LHCN-M2 (cell line): ENCODE measurements at regions not wholly inside any gene's neighbourhood (a gene's known extent, or its start where the extent isn't known, plus 50 kb on each side); places are given as distances from the start of the nearest gene placed in this dataset.
"Not testable (repeated sequence)": the region's sequence is repeated elsewhere in the genome, so short reads cannot be mapped to it uniquely, and the experiment has no call there.

Source experiments
- DNase-seq: peaks from one replicate; pipeline ENCODE4 v3.0.0-alpha.2; 2012; ENCODE audit warnings: low read depth

GRCh38 chr13:37295573-37295972 is 190.1 kb upstream of the CSNK1A1L start:
- DNase-seq = no peak

DNA sequence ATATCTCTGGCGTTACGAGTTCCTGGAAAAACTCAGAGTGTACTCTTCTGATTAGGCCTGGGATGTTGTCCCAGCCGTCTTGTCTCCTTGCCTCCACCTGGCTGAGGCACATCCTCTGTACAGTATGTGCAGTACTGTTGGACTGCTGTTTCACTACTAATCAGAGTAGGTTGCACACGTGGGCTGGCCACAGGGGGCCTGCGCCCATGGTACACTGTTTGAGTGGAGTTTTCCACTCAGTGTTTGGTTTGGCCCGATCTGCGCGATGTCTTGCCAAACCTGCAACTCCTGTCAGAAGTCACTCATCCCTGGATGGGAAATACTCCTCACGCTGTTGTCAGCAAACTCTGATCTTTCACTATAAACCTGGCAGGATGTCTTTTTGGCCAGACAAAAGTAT is 189.6 kb upstream of the CSNK1A1L start:
- no peak for DNase-seq

- no peak for DNase-seq
These were observed 189.0 kb upstream of the CSNK1A1L start for GRCh38 chr13:37294472-37294871.

DNA sequence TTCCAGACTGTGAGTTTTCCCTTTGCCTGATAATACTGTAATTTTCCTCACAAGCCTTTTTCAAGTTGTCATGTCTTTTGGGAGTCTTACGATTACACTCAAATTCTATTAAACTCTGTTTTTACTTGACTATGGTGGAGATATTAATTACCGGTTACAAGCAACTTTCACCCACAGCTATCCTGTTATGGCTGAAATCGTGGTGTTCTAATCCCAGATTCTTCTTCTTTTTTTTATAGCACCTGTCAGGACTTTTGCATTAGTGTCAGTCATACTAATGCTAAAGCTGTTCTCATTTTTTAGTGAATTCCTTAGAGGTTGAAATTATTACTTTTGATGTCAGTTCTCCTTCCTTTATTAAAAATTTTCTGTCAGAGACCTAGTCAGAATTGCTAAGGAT is 187.8 kb upstream of the CSNK1A1L start:
- DNase-seq = no peak

DNA sequence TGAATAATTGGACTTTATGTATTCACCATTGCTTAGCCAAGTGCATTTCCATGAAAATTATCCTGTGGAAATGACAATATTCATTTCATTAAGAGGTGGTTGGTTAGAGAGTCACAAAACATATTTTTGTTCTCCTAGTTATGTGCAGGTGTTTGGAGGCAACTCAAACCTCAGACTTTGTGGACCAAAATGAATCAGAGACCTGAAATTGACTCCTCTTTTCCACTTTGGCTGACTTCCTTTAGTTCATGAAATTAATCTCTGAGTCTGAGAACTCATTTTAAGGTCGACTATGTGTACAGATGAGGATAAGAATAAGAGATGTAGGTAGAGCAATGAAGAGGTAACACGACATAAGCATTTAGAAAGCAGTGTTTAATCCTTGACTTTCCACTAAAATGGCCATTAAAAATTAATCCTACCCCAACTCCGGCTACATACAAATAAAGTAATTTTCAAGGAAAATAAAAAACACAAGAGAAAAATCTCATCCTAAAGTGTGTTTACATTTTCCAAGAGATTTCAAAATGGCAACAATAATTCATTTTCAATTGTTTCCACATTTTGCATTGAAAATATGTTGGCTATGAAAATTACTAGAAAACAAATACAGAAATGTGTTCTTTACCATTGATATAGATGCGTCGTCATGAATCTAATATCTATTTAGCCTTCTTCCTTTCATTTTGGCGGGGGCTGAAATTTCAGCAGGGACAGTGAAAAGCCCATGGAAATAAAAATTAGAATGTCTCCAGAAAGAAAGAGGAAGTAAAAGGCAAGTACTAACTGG is 185.4 kb upstream of the CSNK1A1L start:
- DNase-seq = no peak

DNA sequence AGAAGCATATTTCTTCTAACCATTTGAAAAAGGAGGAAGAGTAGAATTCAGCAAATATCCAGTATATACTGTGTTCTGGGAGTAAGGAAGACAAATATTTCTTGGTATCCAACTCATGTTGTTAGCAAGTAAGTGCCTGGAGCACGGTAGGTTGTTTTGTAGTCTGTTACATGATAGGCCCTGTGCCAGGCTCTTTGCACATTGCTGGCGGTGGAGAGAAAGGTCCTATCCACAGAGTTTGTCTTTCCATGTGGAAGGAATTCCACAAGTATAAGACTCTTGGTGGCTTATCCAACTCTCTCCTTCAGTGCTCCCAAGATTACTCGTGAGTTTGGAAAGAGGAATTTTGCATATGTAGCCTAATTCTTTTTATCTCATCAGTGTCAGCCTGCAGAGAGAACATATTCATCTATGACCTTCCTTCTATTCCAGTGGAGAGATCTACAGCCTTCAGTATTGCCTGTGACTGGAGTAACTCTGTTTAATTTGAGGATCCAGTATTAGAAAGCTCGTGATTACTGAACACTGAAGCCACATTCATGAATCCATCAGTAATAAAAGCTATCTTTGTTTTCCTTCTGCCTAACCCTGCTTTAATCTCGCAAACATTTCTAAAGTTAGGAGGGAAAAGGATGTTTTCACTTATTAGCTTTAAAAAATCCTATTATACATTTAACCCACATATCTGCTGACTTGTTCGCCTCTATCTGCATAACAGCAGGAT is 183.9 kb upstream of the CSNK1A1L start:
- no peak for DNase-seq

DNA sequence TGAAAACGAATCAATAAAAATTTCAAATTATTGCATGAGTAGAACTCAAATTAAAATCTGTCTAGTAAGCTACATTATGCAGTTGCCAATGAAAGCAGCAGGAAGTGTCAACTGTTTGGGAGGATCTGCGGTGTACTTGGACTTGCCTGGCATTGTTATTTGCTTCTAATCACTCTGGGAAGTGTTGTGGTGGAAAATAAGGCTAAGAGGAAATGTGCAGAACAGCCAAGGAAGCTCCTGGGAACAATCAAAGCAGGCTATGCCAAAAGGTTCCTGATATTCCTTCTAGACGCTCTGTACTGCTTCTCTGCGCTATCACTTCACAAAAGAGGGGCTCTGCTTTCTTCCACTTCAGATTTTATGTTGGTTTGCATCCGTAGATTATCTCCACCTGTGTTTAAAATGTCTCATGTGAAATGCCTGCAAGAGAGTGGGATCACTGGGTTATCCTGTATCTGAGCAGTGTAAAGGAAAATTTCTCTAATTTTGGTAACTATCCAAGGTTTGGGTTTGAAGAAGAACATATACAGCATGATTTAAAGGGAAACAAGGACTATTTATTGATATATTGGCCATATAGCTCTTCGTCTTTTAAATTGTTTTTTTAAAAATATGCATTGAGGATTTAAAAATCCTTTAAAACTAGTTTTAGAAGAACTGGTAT is 182.7 kb upstream of the CSNK1A1L start:
- DNase-seq = no peak

GRCh38 chr13:37280231-37280630 is 174.8 kb upstream of the CSNK1A1L start:
- DNase-seq = not testable (repeated sequence)

GRCh38 chr13:37277435-37278144 is 172.1 kb upstream of the CSNK1A1L start:
- peak; percentile 18 for DNase-seq

GRCh38 chr13:37277007-37277406 is 171.5 kb upstream of the CSNK1A1L start:
- no peak for DNase-seq

- no peak for DNase-seq
These were observed 169.4 kb upstream of the CSNK1A1L start for GRCh38 chr13:37274569-37275497.

DNA sequence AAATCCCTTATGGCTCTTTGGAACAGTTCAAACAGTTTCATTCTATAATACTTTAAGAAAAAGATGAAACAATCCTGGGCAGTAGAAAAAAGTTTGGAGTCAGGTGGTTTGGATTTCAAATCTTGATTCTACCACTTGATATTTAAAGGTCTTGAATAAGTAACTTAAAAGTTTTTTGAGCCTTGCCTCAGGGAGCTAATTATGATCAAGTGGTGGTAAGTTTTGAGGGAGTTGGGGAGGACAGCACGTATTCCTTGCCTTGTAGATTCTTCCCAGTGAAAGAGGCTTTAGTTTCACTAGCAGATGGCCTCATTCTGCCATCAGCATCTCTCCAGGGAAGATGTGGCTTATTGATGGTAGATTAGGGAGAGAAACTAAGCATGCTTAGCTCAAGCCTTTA is 168.4 kb upstream of the CSNK1A1L start:
- DNase-seq = no peak

DNA sequence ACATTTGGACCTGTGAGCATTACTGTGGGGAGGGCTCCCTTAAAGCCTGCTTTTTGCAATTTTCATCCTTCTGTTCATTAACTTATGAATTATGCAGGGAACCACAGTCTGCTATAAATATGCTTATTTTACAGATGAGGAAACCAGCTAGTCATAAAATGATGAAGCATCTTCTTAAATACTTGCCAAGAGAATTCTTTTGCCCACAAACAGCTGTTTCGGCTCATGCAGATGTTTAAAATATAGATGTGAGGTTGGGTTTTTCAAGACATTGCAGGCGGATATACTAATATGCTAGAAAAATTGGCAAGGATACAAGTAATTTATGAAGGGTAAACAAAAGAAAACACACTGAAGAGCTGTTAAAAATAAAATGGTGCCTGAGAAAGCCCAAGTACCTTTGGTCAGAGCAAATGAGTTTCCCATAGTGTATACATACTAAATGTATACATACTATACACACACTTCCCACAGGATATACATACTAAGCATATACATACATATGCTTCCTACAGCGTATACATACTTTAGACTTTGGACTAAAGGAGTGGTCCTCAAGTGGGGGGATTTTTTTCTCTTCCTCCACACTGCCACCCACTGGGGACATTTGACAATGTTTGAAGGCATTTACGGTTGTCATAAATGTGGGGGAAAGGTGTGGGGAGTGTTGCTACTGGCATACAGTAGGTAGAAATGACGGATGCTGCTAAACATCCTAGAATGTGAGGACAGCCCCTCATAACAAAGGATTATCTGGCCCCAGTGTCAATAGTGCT is 164.9 kb upstream of the CSNK1A1L start:
- peak; percentile 36 for DNase-seq

DNA sequence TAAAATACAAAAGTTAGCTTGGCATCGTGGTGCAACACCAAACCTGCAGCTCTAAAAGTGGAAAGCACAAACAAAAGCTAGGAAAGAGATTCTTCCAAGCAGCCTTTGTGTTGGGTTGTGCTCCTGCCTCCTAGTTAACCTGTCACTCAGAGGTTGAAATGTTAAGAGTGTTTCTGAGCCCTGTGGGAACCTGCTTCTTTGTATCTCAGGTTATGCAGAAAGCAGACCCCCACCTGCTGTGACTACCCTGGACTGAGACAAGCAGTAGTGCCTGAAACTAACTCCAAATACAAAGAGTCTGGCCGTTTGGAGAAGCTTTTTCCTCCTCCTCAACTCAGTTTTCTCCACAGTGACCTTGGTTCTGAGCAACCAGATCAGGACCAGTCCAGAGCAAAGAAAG is 158.4 kb upstream of the CSNK1A1L start:
- DNase-seq = no peak

DNA sequence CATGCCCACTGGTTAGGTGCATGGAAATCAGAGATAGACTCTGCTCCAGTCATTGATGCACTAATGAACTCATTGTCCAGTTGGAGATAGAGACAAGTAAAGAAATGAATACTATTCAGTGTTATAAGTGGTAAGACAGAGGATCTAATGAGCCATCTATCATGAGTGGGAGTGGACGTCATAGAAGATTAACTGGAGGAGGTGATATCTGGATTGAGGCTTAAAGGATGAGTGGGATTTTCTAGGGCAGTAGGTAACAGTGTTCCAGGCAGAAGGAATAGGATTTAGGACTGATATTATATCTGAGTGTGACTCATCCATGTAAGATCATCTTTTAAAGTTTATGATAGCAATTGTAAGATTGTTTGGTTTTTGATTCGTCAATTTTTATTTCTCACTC is 152.2 kb upstream of the CSNK1A1L start:
- no peak for DNase-seq

DNA sequence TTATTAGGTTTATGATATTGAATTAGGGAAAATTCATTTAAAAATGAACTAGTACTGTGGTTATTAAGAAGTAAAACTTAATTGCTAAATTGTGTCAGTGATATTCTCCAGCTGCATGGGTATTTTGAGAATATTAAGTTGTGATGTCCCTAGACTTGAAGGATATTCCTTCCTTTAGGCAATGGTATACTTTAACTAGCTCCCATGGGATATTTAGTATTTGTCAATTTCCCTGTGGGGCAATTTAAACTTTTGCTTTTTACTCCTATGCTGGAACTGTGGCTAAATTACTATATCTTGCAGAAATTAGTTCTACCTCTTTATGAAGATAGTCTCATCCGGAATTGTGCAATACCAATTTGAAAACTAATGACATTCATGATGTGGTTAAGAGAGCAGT is 151.6 kb upstream of the CSNK1A1L start:
- DNase-seq = no peak

DNA sequence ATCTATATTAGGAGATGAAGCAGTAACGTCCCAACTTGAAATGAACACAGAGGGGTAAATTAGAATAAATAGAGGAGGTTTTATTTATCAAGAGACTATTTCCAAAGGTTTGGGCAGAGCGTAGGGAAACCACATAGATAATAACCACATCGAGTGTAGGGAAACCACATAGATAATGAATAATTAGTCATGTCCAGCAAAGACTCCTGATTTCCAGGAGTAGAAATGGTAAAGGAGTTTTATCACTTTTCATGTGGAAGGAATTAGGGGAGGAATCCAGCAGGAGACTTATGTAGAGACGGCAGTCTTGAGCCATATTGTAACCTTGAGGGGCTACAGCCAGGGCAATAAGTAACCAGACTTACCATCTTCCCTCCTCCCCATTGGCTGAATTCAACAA is 136.3 kb upstream of the CSNK1A1L start:
- no peak for DNase-seq

DNA sequence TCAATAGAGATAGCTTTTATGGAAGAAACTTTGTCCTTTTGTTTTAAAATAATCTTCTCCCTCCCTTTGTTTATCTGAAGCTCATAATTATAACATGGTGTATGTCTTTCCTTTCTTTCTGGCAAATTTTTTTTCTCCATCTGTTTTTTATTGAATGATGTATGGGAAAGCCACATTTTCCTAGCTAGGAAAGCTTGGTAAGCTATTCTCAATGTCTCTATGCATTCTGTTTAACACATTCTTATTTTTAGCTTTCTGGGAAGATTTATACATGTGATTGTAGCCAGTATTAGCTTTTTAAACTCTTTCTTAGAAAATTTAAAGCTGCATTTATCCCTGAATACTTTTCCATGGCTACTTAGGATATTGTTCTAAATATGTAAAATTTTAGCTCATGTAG is 124.9 kb upstream of the CSNK1A1L start:
- DNase-seq = no peak

DNA sequence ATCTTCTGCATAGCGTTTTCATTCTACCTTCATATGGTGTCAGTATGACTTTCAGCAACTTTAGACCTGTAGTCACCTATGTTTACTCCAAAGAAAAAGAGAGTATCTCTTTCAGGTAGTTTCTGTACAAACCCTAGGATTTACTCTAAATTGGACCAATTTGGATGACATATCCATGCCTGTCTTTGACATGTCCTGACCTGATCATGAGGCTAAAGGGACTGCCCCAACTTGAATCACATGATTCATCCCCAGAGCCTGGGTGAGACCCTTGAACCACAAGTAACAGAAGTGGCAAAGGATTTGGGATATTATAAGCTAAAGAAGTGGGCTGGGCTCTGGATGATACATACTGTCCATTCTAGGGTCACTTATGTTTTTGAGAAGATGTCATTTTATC is 124.5 kb upstream of the CSNK1A1L start:
- DNase-seq = no peak

GRCh38 chr13:37226971-37227370 is 121.5 kb upstream of the CSNK1A1L start:
- no peak for DNase-seq
